GM19043 (cell line): ENCODE measurements at regions not wholly inside any gene's neighbourhood (a gene's known extent, or its start where the extent isn't known, plus 50 kb on each side); places are given as distances from the start of the nearest gene placed in this dataset.

Experiments used
- ATAC-seq: cut with Tn5 transposase; IDR thresholded peaks from one replicate; pipeline ENCODE4 v1.9.1; 2021; ENCODE audit warnings: low read depth; ENCODE audit not compliant: unreplicated experiment

- no peak for ATAC-seq
Measured at GRCh38 chr20:24738058-24738775, 210.9 kb upstream of the CST7 start.

- peak; percentile 55 for ATAC-seq
Measured at GRCh38 chr20:24738981-24739633, 210.0 kb upstream of the CST7 start.

GRCh38 chr20:24739746-24740145 is 209.3 kb upstream of the CST7 start:
- no peak for ATAC-seq

GRCh38 chr20:24741493-24742072 is 207.5 kb upstream of the CST7 start:
- no peak for ATAC-seq

- ATAC-seq, result no peak
Measured at GRCh38 chr20:24742436-24742835, 206.6 kb upstream of the CST7 start.

- no peak for ATAC-seq
Measured at GRCh38 chr20:24742989-24743388, 206.1 kb upstream of the CST7 start.

GRCh38 chr20:24743641-24744040 is 205.4 kb upstream of the CST7 start:
- no peak for ATAC-seq

GRCh38 chr20:24744747-24745146 is 204.3 kb upstream of the CST7 start:
- ATAC-seq, result no peak

- no peak for ATAC-seq
Measured at GRCh38 chr20:24745206-24745605, 203.9 kb upstream of the CST7 start.

- ATAC-seq, result no peak
Measured at GRCh38 chr20:24745617-24746350, 203.3 kb upstream of the CST7 start.

- ATAC-seq, result no peak
Measured at GRCh38 chr20:24746351-24746685, 202.8 kb upstream of the CST7 start.

- no peak for ATAC-seq
Measured at GRCh38 chr20:24747010-24747712, 201.9 kb upstream of the CST7 start.

- no peak for ATAC-seq
Measured at GRCh38 chr20:24747881-24748595, 201.0 kb upstream of the CST7 start.

- ATAC-seq, result no peak
Measured at GRCh38 chr20:24751551-24751950, 197.5 kb upstream of the CST7 start.

GRCh38 chr20:24752612-24753011 is 196.5 kb upstream of the CST7 start:
- no peak for ATAC-seq

GRCh38 chr20:24753130-24753529 is 195.9 kb upstream of the CST7 start:
- no peak for ATAC-seq

- no peak for ATAC-seq
Measured at GRCh38 chr20:24754691-24755090, 194.4 kb upstream of the CST7 start.

- no peak for ATAC-seq
Measured at GRCh38 chr20:24755411-24755922, 193.6 kb upstream of the CST7 start.

GRCh38 chr20:24756292-24757025 is 192.6 kb upstream of the CST7 start:
- ATAC-seq, result no peak
